Loucy (cell line): ENCODE measurements at regions not wholly inside any gene's neighbourhood (a gene's known extent, or its start where the extent isn't known, plus 50 kb on each side); places are given as distances from the start of the nearest gene placed in this dataset.

Experiments used
- H2AFZ ChIP-seq: fragments of 200-600 bp; sonication (generic); 2 replicates; pipeline ENCODE4 v1.6.0; 2016; ENCODE audit warnings: antibody characterized with exemption, mild to moderate bottlenecking, low read length, moderate library complexity
- H3F3A ChIP-seq: fragments of 200-600 bp; 2 replicates; pipeline ENCODE4 v1.6.0; 2016; ENCODE audit warnings: antibody characterized with exemption, low read depth, mild to moderate bottlenecking
- H3K27me3 ChIP-seq: fragments of 200-600 bp; sonication (generic); 2 replicates; pipeline ENCODE4 v1.6.1; 2014; ENCODE audit warnings: low read length, mild to moderate bottlenecking; ENCODE audit not compliant: insufficient read depth, poor library complexity, severe bottlenecking
- H3K36me3 ChIP-seq: fragments of 200-600 bp; sonication (generic); 2 replicates; pipeline ENCODE4 v1.6.1; 2016; ENCODE audit warnings: low read length; ENCODE audit not compliant: insufficient read depth
- H3K4me1 ChIP-seq: fragments of 200-600 bp; sonication (generic); 2 replicates; pipeline ENCODE4 v1.5.1; 2014; ENCODE audit warnings: low read length, mild to moderate bottlenecking; ENCODE audit not compliant: insufficient read depth, poor library complexity, severe bottlenecking
- H3K4me2 ChIP-seq: fragments of 200-600 bp; sonication (generic); 2 replicates; pipeline ENCODE4 v1.6.0; 2014; ENCODE audit warnings: antibody characterized with exemption, low read length, low read depth, mild to moderate bottlenecking; ENCODE audit not compliant: poor library complexity, severe bottlenecking
- H3K4me3 ChIP-seq: fragments of 200-600 bp; sonication (generic); 2 replicates; pipeline ENCODE4 v1.5.1; 2014; ENCODE audit warnings: low read length, mild to moderate bottlenecking, mixed read lengths; ENCODE audit not compliant: poor library complexity, severe bottlenecking
- H3K79me2 ChIP-seq: fragments of 200-600 bp; sonication (generic); 2 replicates; pipeline ENCODE4 v1.6.1; 2014; ENCODE audit warnings: low read length; ENCODE audit not compliant: insufficient read depth
- H3K9ac ChIP-seq: fragments of 200-600 bp; sonication (generic); 2 replicates; pipeline ENCODE4 v1.6.0; 2014; ENCODE audit warnings: mild to moderate bottlenecking, low read depth, low read length, moderate library complexity; ENCODE audit not compliant: poor library complexity, severe bottlenecking
- H3K9me2 ChIP-seq: fragments of 200-600 bp; sonication (generic); replicated peaks from 2 replicates; pipeline ENCODE4 v1.6.1; 2016; ENCODE audit warnings: low read depth, low read length, mixed read lengths
- H3K9me3 ChIP-seq: fragments of 200-600 bp; sonication (generic); 2 replicates; pipeline ENCODE4 v1.6.1; 2014; ENCODE audit warnings: mild to moderate bottlenecking, antibody characterized with exemption, low read length, low read depth; ENCODE audit not compliant: insufficient read depth
- H4K20me1 ChIP-seq: fragments of 200-600 bp; sonication (generic); 2 replicates; pipeline ENCODE4 v1.6.0; 2014; ENCODE audit warnings: antibody characterized with exemption, low read length, mild to moderate bottlenecking; ENCODE audit not compliant: insufficient read depth, poor library complexity, severe bottlenecking
- CTCF ChIP-seq: fragments of 200-600 bp; sonication (generic); conservative IDR thresholded peaks from 2 replicates; pipeline ENCODE4 v1.5.1; 2014; ENCODE audit warnings: mild to moderate bottlenecking, antibody characterized with exemption, low read length
- EZH2phosphoT487 ChIP-seq: fragments of 200-600 bp; IDR thresholded peaks from 2 replicates; pipeline ENCODE4 v1.6.1; 2018; ENCODE audit warnings: antibody characterized with exemption, mild to moderate bottlenecking, moderate library complexity, borderline replicate concordance

- no peaks in the 10 kb centered on the region for H3K79me2 ChIP-seq
- no peaks in the 10 kb centered on the region for H3K9me2 ChIP-seq
- no peaks in the 10 kb centered on the region for H3K4me1 ChIP-seq
- no peaks in the 10 kb centered on the region for H4K20me1 ChIP-seq
- H3K27me3 ChIP-seq = no peaks in the 10 kb centered on the region
- no peak overlapping the region for H2AFZ ChIP-seq
- TF ChIP-seq EZH2phosphoT487 (no peak), CTCF (no peak)
- no peak overlapping the region for H3K4me3 ChIP-seq
- H3F3A ChIP-seq = no peaks in the 10 kb centered on the region
- no peaks in the 10 kb centered on the region for H3K9me3 ChIP-seq
- H3K4me2 ChIP-seq = no peak overlapping the region
- no peak overlapping the region for H3K9ac ChIP-seq
- no peaks in the 10 kb centered on the region for H3K36me3 ChIP-seq
Measured at GRCh38 chr2:18304849-18305248, 255.6 kb downstream of the RDH14 start.

- H3K9me2 ChIP-seq = no peaks in the 10 kb centered on the region
- H3K27me3 ChIP-seq = no peaks in the 10 kb centered on the region
- no peak overlapping the region for H2AFZ ChIP-seq
- H3K4me3 ChIP-seq = no peak overlapping the region
- no peaks in the 10 kb centered on the region for H3K36me3 ChIP-seq
- H3K4me2 ChIP-seq = no peak overlapping the region
- TF ChIP-seq EZH2phosphoT487 (no peak), CTCF (no peak)
- no peaks in the 10 kb centered on the region for H3K79me2 ChIP-seq
- H3F3A ChIP-seq = no peaks in the 10 kb centered on the region
- no peaks in the 10 kb centered on the region for H3K4me1 ChIP-seq
- no peak overlapping the region for H3K9ac ChIP-seq
- no peaks in the 10 kb centered on the region for H4K20me1 ChIP-seq
- no peaks in the 10 kb centered on the region for H3K9me3 ChIP-seq
Measured at GRCh38 chr2:18301421-18302139, 258.9 kb downstream of the RDH14 start.

- Histone ChIP-seq H3K36me3 (no peaks in the 10 kb centered on the region), H3K9ac (no peak overlapping the region), H3K9me3 (no peaks in the 10 kb centered on the region), H3K79me2 (no peaks in the 10 kb centered on the region), H3K4me3 (no peak overlapping the region), H4K20me1 (no peaks in the 10 kb centered on the region), H3K4me2 (no peak overlapping the region), H3K4me1 (no peaks in the 10 kb centered on the region), H3K9me2 (no peaks in the 10 kb centered on the region), H3K27me3 (no peaks in the 10 kb centered on the region), H2AFZ (no peak overlapping the region), H3F3A (no peaks in the 10 kb centered on the region)
- TF ChIP-seq CTCF (no peak), EZH2phosphoT487 (no peak)
Measured at GRCh38 chr2:18299423-18300212, 260.8 kb downstream of the RDH14 start.
